Ovary (tissue), 7 donors: ENCODE measurements at regions not wholly inside any gene's neighbourhood (a gene's known extent, or its start where the extent isn't known, plus 50 kb on each side); places are given as distances from the start of the nearest gene placed in this dataset.
"Not testable (repeated sequence)": the region's sequence is repeated elsewhere in the genome, so short reads cannot be mapped to it uniquely, and the experiment has no call there.

ENCODE experiments used
- DNase-seq, 5 donors: peaks; one replicate each; pipeline ENCODE4 v3.0.0-alpha.2; 2019 to 2020
- H3K27ac ChIP-seq, 2 donors: fragments of 200-600 bp; one replicate each; pipeline versions ENCODE4 v1.5.1 to v1.8.0; 2019 to 2022
- H3K27me3 ChIP-seq: fragments of 200-600 bp; one replicate; pipeline ENCODE4 v1.8.0; 2022
- H3K36me3 ChIP-seq: fragments of 200-600 bp; sonication (generic); one replicate; pipeline ENCODE4 v1.5.1; 2019
- H3K4me1 ChIP-seq: one replicate; pipeline ENCODE4 v1.8.1; 2013; ENCODE audit warnings: mild to moderate bottlenecking, moderate library complexity; ENCODE audit not compliant: insufficient read depth
- H3K4me3 ChIP-seq: fragments of 200-600 bp; sonication (generic); one replicate; pipeline ENCODE4 v1.5.1; 2017
- H3K9me3 ChIP-seq, 2 donors: fragments of 200-600 bp in 1 of 2; sonication (generic) in 1 of 2; one replicate each; pipeline versions ENCODE4 v1.5.1 to v1.8.1; 2013 to 2019; ENCODE audit warnings: mild to moderate bottlenecking in 1 of 2, moderate library complexity in 1 of 2
- CTCF ChIP-seq, 3 donors: fragments of 450-650 bp in 2 of 3; fragments of 200-600 bp in 1 of 3; IDR thresholded peaks; one replicate each; pipeline versions ENCODE4 v1.5.1 to v1.8.0; 2016 to 2022; ENCODE audit warnings: antibody characterized with exemption in 3 of 3, mild to moderate bottlenecking in 1 of 3
- EP300 ChIP-seq: sonication (generic); formaldehyde crosslinking; IDR thresholded peaks from one replicate; pipeline ENCODE4 v1.6.1; 2017; ENCODE audit warnings: antibody characterized with exemption
- POLR2A ChIP-seq: fragments of 450-650 bp; IDR thresholded peaks from one replicate; pipeline ENCODE4 v1.6.1; 2017; ENCODE audit warnings: antibody characterized with exemption, mild to moderate bottlenecking, moderate library complexity
- WGBS, 3 donors: extraction: QIAGEN DNeasy Blood & Tissue Kit in 1 of 3; methylation state at CpG; one replicate each; pipeline versions ENCODE4 v1.1.5 to v1.1.7; 2013 to 2017; 5-methylcytosine and 5-hydroxymethylcytosine counted together
- intact Hi-C, 4 donors: fragments of 100-400 bp; cut with DNase I; formaldehyde crosslinking; loops; one replicate each; pipeline versions ENCODE4 v1.11.0 to v1.15.1; 2022 to 2023
- donor health status: DM: no; HTN: no; CAD: no; lungs with moderate emphysema.
- donor health status: DM: no; HTN: no; CAD: no.
- donor health status: Bipolar disorder and iron deficiency.
- donor health status: DM: no; HTN: no; CAD: no.
- donor health status: DM: yes; HTN: yes; CAD: no.

GRCh38 chr12:14214495-14214894 lies 151.0 kb upstream of the ATF7IP start:
- Histone ChIP-seq H3K27ac (no peak overlapping the region), H3K4me3 (no peak overlapping the region), H3K9me3 (no peaks in the 10 kb centered on the region), H3K4me1 (no peaks in the 10 kb centered on the region), H3K36me3 (no peaks in the 10 kb centered on the region), H3K27me3 (no peaks in the 10 kb centered on the region)
- TF ChIP-seq CTCF (IDR thresholded peaks at IDR 0.05) = no peak
- 76 to 92% (median 80%) methylated on average over 1 of the region's 1 CpG for WGBS, 3 donors
- intact Hi-C loops = no loop called here
- DNase-seq = no peak

DNA sequence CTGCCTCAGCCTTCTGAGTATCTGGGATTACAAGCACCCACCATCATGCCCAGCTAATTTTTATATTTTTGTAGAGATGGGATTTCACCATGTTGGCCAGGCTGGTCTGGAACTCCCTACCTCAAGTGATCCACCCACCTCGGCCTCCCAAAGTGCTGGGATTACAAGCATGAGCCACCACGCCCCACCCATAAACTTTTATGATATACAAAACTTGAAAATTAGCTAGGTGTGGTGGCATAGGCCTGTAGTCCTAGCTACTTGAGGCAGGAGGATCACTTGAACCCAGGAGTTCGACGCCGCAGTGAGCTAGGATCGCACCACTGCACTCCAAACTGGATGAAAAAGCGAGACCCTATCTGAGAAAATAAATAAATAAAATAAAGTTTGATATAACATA lies 149.5 kb upstream of the ATF7IP start:
- H3K27me3 ChIP-seq, intact Hi-C loops, H3K9me3 ChIP-seq, H3K36me3 ChIP-seq, DNase-seq, H3K27ac ChIP-seq, H3K4me1 ChIP-seq, H3K4me3 ChIP-seq: not testable (repeated sequence)
- WGBS, 3 donors = 94 to 98% (median 95%) methylated on average over 7 of the region's 7 CpGs

- Histone ChIP-seq H3K9me3 (no peaks in the 10 kb centered on the region), H3K36me3 (no peaks in the 10 kb centered on the region), H3K4me3 (no peak overlapping the region), H3K27me3 (no peaks in the 10 kb centered on the region), H3K27ac (no peak overlapping the region), H3K4me1 (no peaks in the 10 kb centered on the region)
- intact Hi-C loops = no loop called here
- no peak for TF ChIP-seq CTCF (IDR thresholded peaks at IDR 0.05)
- no peak for TF ChIP-seq EP300
- no peak for TF ChIP-seq POLR2A
- WGBS, 3 donors = 77 to 81% (median 78%) methylated on average over 12 of the region's 12 CpGs
- no peak for DNase-seq
Measured at GRCh38 chr12:14216405-14217294, 148.8 kb upstream of the ATF7IP start.

GRCh38 chr12:14219156-14219555 lies 146.3 kb upstream of the ATF7IP start:
- Histone ChIP-seq H3K27ac (no peak overlapping the region), H3K36me3 (no peaks in the 10 kb centered on the region), H3K4me3 (no peak overlapping the region), H3K27me3 (no peaks in the 10 kb centered on the region), H3K4me1 (no peaks in the 10 kb centered on the region), H3K9me3 (no peaks in the 10 kb centered on the region)
- 91 to 95% (median 93%) methylated on average over 5 of the region's 5 CpGs for WGBS, 3 donors
- intact Hi-C loops = no loop called here
- TF ChIP-seq CTCF (IDR thresholded peaks at IDR 0.05) = no peak
- TF ChIP-seq EP300 = no peak
- no peak for TF ChIP-seq POLR2A
- DNase-seq = no peak

DNA sequence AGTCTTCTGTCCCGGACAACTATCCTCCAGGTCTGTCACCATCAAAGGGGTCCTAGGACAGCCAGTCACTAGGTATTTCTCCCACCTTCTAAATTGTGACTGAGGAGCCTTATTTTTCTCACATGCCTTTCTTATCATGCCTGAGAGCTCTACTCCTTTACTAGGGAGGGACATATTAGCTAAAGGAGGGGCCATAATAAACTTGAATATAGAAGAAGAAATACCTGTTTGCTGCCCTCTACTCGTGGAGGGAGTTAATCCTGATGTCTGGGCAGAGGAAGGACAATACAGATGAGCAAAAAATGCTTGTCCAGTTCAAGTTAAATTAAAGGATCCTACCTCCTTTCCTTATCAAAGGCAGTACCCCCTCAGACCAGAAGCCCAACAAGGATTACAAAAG lies 145.8 kb upstream of the ATF7IP start:
- H3K36me3 ChIP-seq, H3K4me3 ChIP-seq, H3K27ac ChIP-seq, H3K9me3 ChIP-seq, H3K4me1 ChIP-seq, intact Hi-C loops, H3K27me3 ChIP-seq, DNase-seq: not testable (repeated sequence)
- WGBS, 3 donors = 65 to 70% (median 67%) methylated on average over 2 of the region's 2 CpGs
